ENCODE measurements at regions not wholly inside any gene's neighbourhood (a gene's known extent, or its start where the extent isn't known, plus 50 kb on each side); places are given as distances from the start of the nearest gene placed in this dataset.

DNA sequence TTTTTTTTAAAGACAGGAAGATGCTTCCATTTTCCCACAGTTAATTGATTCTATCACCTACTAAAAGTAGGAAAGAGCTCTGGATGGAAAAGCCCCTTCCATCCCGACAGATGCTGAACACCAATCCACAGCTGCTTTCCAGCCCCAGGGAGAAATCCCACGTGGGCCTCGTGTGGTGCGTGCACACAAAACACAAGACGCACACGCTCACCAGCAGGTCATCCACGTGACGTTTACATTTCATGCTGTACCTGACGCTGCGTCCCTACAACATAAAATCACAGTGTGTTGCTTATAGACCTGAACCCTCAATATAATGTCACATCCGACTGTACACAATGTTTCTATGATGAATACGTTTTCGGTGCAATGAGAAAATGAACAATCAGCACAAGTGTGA, 50.2 kb upstream of the DACT2 start:
- TF ChIP-seq, protein P1, sequence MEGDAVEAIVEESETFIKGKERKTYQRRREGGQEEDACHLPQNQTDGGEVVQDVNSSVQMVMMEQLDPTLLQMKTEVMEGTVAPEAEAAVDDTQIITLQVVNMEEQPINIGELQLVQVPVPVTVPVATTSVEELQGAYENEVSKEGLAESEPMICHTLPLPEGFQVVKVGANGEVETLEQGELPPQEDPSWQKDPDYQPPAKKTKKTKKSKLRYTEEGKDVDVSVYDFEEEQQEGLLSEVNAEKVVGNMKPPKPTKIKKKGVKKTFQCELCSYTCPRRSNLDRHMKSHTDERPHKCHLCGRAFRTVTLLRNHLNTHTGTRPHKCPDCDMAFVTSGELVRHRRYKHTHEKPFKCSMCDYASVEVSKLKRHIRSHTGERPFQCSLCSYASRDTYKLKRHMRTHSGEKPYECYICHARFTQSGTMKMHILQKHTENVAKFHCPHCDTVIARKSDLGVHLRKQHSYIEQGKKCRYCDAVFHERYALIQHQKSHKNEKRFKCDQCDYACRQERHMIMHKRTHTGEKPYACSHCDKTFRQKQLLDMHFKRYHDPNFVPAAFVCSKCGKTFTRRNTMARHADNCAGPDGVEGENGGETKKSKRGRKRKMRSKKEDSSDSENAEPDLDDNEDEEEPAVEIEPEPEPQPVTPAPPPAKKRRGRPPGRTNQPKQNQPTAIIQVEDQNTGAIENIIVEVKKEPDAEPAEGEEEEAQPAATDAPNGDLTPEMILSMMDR (conservative IDR thresholded peaks at IDR 0.05; ENCODE audit: low read depth in 2 of 2) = no peak
- TF ChIP-seq NANOG (IDR thresholded peaks at IDR 0.05; ENCODE audit: borderline replicate concordance) (no peak), ZNF114 (CRISPR knock-in tag; IDR thresholded peaks at IDR 0.05) (no peak), EZH2phosphoT487 (IDR thresholded peaks at IDR 0.05; ENCODE audit: unreplicated experiment) (no peak), POLR2AphosphoS5 (IDR thresholded peaks at IDR 0.05; ENCODE audit: low read depth) (no peak), EZH2 (IDR thresholded peaks at IDR 0.05; ENCODE audit: low read depth, unreplicated experiment) (no peak)
- TF ChIP-seq, protein P2, sequence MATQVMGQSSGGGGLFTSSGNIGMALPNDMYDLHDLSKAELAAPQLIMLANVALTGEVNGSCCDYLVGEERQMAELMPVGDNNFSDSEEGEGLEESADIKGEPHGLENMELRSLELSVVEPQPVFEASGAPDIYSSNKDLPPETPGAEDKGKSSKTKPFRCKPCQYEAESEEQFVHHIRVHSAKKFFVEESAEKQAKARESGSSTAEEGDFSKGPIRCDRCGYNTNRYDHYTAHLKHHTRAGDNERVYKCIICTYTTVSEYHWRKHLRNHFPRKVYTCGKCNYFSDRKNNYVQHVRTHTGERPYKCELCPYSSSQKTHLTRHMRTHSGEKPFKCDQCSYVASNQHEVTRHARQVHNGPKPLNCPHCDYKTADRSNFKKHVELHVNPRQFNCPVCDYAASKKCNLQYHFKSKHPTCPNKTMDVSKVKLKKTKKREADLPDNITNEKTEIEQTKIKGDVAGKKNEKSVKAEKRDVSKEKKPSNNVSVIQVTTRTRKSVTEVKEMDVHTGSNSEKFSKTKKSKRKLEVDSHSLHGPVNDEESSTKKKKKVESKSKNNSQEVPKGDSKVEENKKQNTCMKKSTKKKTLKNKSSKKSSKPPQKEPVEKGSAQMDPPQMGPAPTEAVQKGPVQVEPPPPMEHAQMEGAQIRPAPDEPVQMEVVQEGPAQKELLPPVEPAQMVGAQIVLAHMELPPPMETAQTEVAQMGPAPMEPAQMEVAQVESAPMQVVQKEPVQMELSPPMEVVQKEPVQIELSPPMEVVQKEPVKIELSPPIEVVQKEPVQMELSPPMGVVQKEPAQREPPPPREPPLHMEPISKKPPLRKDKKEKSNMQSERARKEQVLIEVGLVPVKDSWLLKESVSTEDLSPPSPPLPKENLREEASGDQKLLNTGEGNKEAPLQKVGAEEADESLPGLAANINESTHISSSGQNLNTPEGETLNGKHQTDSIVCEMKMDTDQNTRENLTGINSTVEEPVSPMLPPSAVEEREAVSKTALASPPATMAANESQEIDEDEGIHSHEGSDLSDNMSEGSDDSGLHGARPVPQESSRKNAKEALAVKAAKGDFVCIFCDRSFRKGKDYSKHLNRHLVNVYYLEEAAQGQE (IDR thresholded peaks at IDR 0.05; ENCODE audit: unreplicated experiment) = no peak

All from GM23338 (cell line).